HEK293 (cell line): ENCODE measurements at regions not wholly inside any gene's neighbourhood (a gene's known extent, or its start where the extent isn't known, plus 50 kb on each side); places are given as distances from the start of the nearest gene placed in this dataset.

ENCODE experiments used
- CTCF ChIA-PET: fragments of 350-600 bp; formaldehyde crosslinking; extraction: SDS; loops from one replicate; lab custom pipeline; 2021; ENCODE audit warnings: antibody characterized with exemption; lab: Yijun Ruan, JAX
- POLR2A ChIA-PET: fragments of 300-600 bp; formaldehyde crosslinking; extraction: SDS; loops from one replicate; lab custom pipeline; 2020; ENCODE audit warnings: antibody characterized with exemption, inconsistent platforms; lab: Yijun Ruan, JAX
- H3K27ac ChIP-seq: fragments of 200-500 bp; sonication (Bioruptor generic); 2 replicates; pipeline ENCODE4 v1.5.1; 2014; ENCODE audit warnings: low read depth, low read length, control low read depth, inconsistent platforms; ENCODE audit errors: extremely low read depth
- H3K36me3 ChIP-seq, 2 experiments: fragments of 200-500 bp in 1 of 2; sonication (Bioruptor generic) in 1 of 2; 1 replicate in 1 of 2; 2 replicates in 1 of 2; pipeline ENCODE4 v1.5.1; 2014 to 2017; ENCODE audit warnings: inconsistent platforms in 2 of 2, low read length in 2 of 2; ENCODE audit not compliant: control insufficient read depth in 2 of 2, insufficient read depth in 1 of 2
- H3K4me1 ChIP-seq: fragments of 200-500 bp; sonication (Bioruptor generic); 2 replicates; pipeline ENCODE4 v1.5.1; 2014; ENCODE audit warnings: mild to moderate bottlenecking, low read length, inconsistent platforms; ENCODE audit not compliant: control insufficient read depth, insufficient read depth
- H3K4me3 ChIP-seq: 2 replicates; pipeline ENCODE4 v1.5.1; 2011; ENCODE audit warnings: low read depth, mild to moderate bottlenecking, control low read depth, low read length, moderate library complexity
- H3K9me3 ChIP-seq: fragments of 200-500 bp; sonication (Bioruptor generic); 2 replicates; pipeline ENCODE4 v1.5.1; 2014; ENCODE audit warnings: low read depth, low read length, inconsistent platforms; ENCODE audit not compliant: control insufficient read depth, insufficient read depth
- MEIS1 ChIP-seq: sonication (generic); formaldehyde crosslinking; IDR thresholded peaks from 2 replicates; pipeline ENCODE4 v1.8.1; 2022; ENCODE audit warnings: missing genetic modification reagents, mild to moderate bottlenecking, borderline replicate concordance
- OSR2 ChIP-seq: fragments of 450-650 bp; formaldehyde crosslinking; IDR thresholded peaks from 2 replicates; pipeline ENCODE4 v1.5.1; 2016; ENCODE audit warnings: missing biosample characterization, missing genetic modification characterization
- ZBTB17 ChIP-seq: fragments of 450-650 bp; formaldehyde crosslinking; IDR thresholded peaks from 2 replicates; pipeline ENCODE4 v1.5.1; 2016; ENCODE audit warnings: missing biosample characterization, missing genetic modification characterization
- ZEB2 ChIP-seq: fragments of 450-650 bp; formaldehyde crosslinking; IDR thresholded peaks from 2 replicates; pipeline ENCODE4 v1.5.1; 2016; ENCODE audit warnings: missing biosample characterization, missing genetic modification characterization
- ZNF114 ChIP-seq: fragments of 450-650 bp; formaldehyde crosslinking; IDR thresholded peaks from 2 replicates; pipeline ENCODE4 v1.5.0; 2017; ENCODE audit warnings: missing biosample characterization, missing genetic modification characterization
- ZNF133 ChIP-seq: fragments of 450-650 bp; formaldehyde crosslinking; IDR thresholded peaks from 2 replicates; pipeline ENCODE4 v1.5.1; 2016; ENCODE audit warnings: missing biosample characterization, missing genetic modification characterization
- ZNF140 ChIP-seq: fragments of 450-650 bp; formaldehyde crosslinking; IDR thresholded peaks from 2 replicates; pipeline ENCODE4 v1.5.1; 2016; ENCODE audit warnings: missing biosample characterization, missing genetic modification characterization
- ZNF2 ChIP-seq: fragments of 450-650 bp; formaldehyde crosslinking; IDR thresholded peaks from 2 replicates; pipeline ENCODE4 v1.5.1; 2016; ENCODE audit warnings: missing biosample characterization, missing genetic modification characterization
- ZNF24 ChIP-seq: fragments of 450-650 bp; formaldehyde crosslinking; IDR thresholded peaks from 2 replicates; pipeline ENCODE4 v1.5.1; 2016; ENCODE audit warnings: missing biosample characterization, missing genetic modification characterization
- ZNF302 ChIP-seq: fragments of 450-650 bp; formaldehyde crosslinking; IDR thresholded peaks from 2 replicates; pipeline ENCODE4 v1.5.1; 2016; ENCODE audit warnings: missing biosample characterization, missing genetic modification characterization, low read depth
- ZNF311 ChIP-seq: fragments of 450-650 bp; formaldehyde crosslinking; IDR thresholded peaks from 2 replicates; pipeline ENCODE4 v1.5.1; 2017; ENCODE audit warnings: missing biosample characterization, missing genetic modification characterization, borderline replicate concordance
- ZNF416 ChIP-seq: fragments of 450-650 bp; formaldehyde crosslinking; IDR thresholded peaks from 2 replicates; pipeline ENCODE4 v1.5.1; 2016; ENCODE audit warnings: missing biosample characterization, missing genetic modification characterization
- ZNF585B ChIP-seq: fragments of 450-650 bp; formaldehyde crosslinking; IDR thresholded peaks from 2 replicates; pipeline ENCODE4 v1.5.1; 2016; ENCODE audit warnings: missing biosample characterization, missing genetic modification characterization
- ZNF623 ChIP-seq: fragments of 450-650 bp; formaldehyde crosslinking; IDR thresholded peaks from 2 replicates; pipeline ENCODE4 v1.5.1; 2016; ENCODE audit warnings: missing biosample characterization, missing genetic modification characterization
- ZNF629 ChIP-seq: fragments of 450-650 bp; formaldehyde crosslinking; IDR thresholded peaks from 2 replicates; pipeline ENCODE4 v1.5.1; 2017; ENCODE audit warnings: missing biosample characterization, missing genetic modification characterization
- ZNF677 ChIP-seq: fragments of 450-650 bp; IDR thresholded peaks from 2 replicates; pipeline ENCODE4 v1.5.0; 2018; ENCODE audit warnings: missing biosample characterization, mild to moderate bottlenecking, missing genetic modification characterization, moderate library complexity
- ZNF707 ChIP-seq: fragments of 450-650 bp; formaldehyde crosslinking; IDR thresholded peaks from 2 replicates; pipeline ENCODE4 v1.5.1; 2016; ENCODE audit warnings: missing biosample characterization, missing genetic modification characterization
- ZNF777 ChIP-seq: fragments of 450-650 bp; formaldehyde crosslinking; IDR thresholded peaks from 2 replicates; pipeline ENCODE4 v1.5.1; 2017; ENCODE audit warnings: missing biosample characterization, missing genetic modification characterization, borderline replicate concordance
- ZNF837 ChIP-seq: fragments of 450-650 bp; formaldehyde crosslinking; IDR thresholded peaks from 2 replicates; pipeline ENCODE4 v1.5.1; 2016; ENCODE audit warnings: missing biosample characterization, missing genetic modification characterization
- ZSCAN16 ChIP-seq: fragments of 450-650 bp; formaldehyde crosslinking; IDR thresholded peaks from 2 replicates; pipeline ENCODE4 v1.5.1; 2016; ENCODE audit warnings: missing biosample characterization, missing genetic modification characterization
- TF ChIP-seq, protein P1 (sequence below): fragments of 450-650 bp; formaldehyde crosslinking; IDR thresholded peaks from 2 replicates; pipeline ENCODE4 v1.5.1; 2016; ENCODE audit warnings: missing biosample characterization, missing genetic modification characterization
- TF ChIP-seq, protein P2 (sequence below): fragments of 450-650 bp; IDR thresholded peaks from 2 replicates; pipeline ENCODE4 v1.5.1; 2018; ENCODE audit warnings: missing biosample characterization, mild to moderate bottlenecking, missing genetic modification characterization
- TF ChIP-seq, protein P3 (sequence below): sonication (generic); formaldehyde crosslinking; IDR thresholded peaks from 2 replicates; pipeline ENCODE4 v1.8.1; 2022; ENCODE audit warnings: mild to moderate bottlenecking, moderate library complexity, missing genetic modification reagents
- TF ChIP-seq, protein P4 (sequence below): fragments of 450-650 bp; formaldehyde crosslinking; IDR thresholded peaks from 2 replicates; pipeline ENCODE4 v1.5.1; 2016; ENCODE audit warnings: missing biosample characterization, missing genetic modification characterization
- TF ChIP-seq, protein P5 (sequence below): fragments of 450-650 bp; formaldehyde crosslinking; IDR thresholded peaks from 2 replicates; pipeline ENCODE4 v1.5.1; 2017; ENCODE audit warnings: missing biosample characterization, missing genetic modification characterization

DNA sequence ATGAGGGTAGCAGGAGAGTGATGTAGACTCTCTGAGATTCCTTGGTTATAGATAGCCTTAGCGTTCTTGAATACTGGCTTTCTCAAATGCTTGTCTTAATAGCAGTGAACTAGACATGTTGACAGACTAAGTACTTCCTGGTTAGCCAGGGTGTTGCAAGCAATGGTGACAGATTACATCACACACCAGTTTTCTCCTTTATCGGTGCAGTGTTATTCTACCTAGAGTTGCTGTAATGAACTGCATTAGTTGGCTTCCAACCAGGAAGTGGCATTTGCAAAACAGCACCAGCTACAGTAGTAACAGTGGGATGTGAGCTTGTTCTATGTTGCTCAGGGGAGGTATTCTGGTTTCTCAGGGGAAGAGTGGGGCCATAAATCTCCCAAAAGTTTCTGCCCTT is 582.2 kb upstream of the DDX18 start (continued):
- TF ChIP-seq, protein P1, sequence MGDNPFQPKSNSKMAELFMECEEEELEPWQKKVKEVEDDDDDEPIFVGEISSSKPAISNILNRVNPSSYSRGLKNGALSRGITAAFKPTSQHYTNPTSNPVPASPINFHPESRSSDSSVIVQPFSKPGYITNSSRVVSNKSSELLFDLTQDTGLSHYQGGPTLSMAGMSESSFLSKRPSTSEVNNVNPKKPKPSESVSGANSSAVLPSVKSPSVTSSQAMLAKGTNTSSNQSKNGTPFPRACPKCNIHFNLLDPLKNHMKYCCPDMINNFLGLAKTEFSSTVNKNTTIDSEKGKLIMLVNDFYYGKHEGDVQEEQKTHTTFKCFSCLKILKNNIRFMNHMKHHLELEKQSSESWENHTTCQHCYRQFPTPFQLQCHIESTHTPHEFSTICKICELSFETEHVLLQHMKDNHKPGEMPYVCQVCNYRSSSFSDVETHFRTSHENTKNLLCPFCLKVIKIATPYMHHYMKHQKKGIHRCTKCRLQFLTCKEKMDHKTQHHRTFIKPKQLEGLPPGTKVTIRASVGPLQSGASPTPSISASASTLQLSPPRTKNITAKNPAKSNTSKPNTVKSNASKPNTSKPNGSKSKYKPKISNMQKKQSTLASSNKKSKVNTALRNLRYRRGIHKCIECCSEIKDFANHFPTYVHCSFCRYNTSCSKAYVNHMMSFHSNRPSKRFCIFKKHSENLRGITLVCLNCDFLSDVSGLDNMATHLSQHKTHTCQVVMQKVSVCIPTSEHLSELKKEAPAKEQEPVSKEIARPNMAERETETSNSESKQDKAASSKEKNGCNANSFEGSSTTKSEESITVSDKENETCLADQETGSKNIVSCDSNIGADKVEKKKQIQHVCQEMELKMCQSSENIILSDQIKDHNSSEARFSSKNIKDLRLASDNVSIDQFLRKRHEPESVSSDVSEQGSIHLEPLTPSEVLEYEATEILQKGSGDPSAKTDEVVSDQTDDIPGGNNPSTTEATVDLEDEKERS (tag by site-specific recombination): no peak
- TF ChIP-seq ZNF677 (tag by site-specific recombination) (no peak), ZSCAN16 (no peak), ZEB2 (no peak), ZNF2 (tag by site-specific recombination) (no peak), ZNF585B (tag by site-specific recombination) (no peak), ZNF623 (tag by site-specific recombination) (no peak), ZNF837 (tag by site-specific recombination) (no peak)
- TF ChIP-seq, protein P2, sequence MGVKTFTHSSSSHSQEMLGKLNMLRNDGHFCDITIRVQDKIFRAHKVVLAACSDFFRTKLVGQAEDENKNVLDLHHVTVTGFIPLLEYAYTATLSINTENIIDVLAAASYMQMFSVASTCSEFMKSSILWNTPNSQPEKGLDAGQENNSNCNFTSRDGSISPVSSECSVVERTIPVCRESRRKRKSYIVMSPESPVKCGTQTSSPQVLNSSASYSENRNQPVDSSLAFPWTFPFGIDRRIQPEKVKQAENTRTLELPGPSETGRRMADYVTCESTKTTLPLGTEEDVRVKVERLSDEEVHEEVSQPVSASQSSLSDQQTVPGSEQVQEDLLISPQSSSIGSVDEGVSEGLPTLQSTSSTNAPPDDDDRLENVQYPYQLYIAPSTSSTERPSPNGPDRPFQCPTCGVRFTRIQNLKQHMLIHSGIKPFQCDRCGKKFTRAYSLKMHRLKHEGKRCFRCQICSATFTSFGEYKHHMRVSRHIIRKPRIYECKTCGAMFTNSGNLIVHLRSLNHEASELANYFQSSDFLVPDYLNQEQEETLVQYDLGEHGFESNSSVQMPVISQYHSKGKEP (tag by site-specific recombination): no peak
- TF ChIP-seq, protein P3, sequence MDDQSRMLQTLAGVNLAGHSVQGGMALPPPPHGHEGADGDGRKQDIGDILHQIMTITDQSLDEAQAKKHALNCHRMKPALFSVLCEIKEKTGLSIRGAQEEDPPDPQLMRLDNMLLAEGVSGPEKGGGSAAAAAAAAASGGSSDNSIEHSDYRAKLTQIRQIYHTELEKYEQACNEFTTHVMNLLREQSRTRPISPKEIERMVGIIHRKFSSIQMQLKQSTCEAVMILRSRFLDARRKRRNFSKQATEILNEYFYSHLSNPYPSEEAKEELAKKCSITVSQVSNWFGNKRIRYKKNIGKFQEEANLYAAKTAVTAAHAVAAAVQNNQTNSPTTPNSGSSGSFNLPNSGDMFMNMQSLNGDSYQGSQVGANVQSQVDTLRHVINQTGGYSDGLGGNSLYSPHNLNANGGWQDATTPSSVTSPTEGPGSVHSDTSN (CRISPR knock-in tag): no peak

DNA sequence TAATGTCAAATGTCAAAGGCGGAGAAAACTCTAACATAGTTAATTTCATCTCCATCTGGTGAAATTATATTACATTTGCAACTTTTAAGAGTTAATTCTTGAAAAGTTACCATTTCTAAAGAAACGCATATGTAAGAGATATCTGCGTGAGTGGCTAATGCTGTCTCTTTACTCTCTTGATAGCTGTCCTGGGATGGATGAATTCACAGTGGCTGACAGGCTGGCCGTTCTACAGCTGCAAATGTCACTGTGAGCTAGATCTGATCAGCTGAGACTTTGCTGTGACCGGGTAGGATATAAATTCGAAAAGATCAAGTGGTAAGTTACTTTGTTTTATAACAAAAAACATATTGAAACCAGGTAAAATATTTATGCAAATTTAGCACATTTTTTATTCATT is 557.1 kb upstream of the DDX18 start:
- no peaks in the 10 kb centered on the region for H3K36me3 ChIP-seq
- H3K4me3 ChIP-seq: no peak overlapping the region
- H3K27ac ChIP-seq: no peak overlapping the region
- TF ChIP-seq ZNF140 (tag by site-specific recombination) (no peak), ZBTB17 (tag by site-specific recombination) (no peak), MEIS1 (no peak), OSR2 (tag by site-specific recombination) (no peak), ZNF707 (tag by site-specific recombination) (no peak)
- ChIA-PET CTCF (no interaction called here), POLR2A (no interaction called here)
- H3K9me3 ChIP-seq: no peaks in the 10 kb centered on the region
- no peaks in the 10 kb centered on the region for H3K4me1 ChIP-seq

DNA sequence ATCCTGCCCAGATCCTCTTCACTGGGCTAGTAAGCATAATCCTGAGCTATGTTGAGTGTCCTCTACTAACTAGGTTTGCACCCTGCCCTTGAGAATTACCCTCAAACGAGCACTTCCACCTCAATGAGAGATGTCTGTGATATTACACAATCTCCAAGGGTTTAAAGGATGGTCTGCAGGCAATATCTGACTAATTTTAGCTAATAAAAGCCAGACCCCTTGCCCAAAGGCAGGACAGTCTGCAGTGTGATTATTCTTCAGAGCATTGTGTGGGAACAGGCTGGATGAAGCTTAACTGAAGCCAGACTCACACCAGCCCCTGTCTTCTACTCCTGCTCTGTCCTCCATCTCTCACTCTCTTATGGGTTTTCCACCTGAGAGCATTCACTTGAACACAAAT is 544.9 kb upstream of the DDX18 start:
- POLR2A ChIA-PET: no interaction called here
- TF ChIP-seq ZNF777 (tag by site-specific recombination): no peak
- no peak for TF ChIP-seq ZNF416 (tag by site-specific recombination)
- TF ChIP-seq, protein P4, sequence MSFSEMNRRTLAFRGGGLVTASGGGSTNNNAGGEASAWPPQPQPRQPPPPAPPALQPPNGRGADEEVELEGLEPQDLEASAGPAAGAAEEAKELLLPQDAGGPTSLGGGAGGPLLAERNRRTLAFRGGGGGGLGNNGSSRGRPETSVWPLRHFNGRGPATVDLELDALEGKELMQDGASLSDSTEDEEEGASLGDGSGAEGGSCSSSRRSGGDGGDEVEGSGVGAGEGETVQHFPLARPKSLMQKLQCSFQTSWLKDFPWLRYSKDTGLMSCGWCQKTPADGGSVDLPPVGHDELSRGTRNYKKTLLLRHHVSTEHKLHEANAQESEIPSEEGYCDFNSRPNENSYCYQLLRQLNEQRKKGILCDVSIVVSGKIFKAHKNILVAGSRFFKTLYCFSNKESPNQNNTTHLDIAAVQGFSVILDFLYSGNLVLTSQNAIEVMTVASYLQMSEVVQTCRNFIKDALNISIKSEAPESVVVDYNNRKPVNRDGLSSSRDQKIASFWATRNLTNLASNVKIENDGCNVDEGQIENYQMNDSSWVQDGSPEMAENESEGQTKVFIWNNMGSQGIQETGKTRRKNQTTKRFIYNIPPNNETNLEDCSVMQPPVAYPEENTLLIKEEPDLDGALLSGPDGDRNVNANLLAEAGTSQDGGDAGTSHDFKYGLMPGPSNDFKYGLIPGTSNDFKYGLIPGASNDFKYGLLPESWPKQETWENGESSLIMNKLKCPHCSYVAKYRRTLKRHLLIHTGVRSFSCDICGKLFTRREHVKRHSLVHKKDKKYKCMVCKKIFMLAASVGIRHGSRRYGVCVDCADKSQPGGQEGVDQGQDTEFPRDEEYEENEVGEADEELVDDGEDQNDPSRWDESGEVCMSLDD (tag by site-specific recombination): no peak
- TF ChIP-seq ZNF24 (tag by site-specific recombination): no peak
- no peak for TF ChIP-seq ZNF133 (tag by site-specific recombination)
- TF ChIP-seq ZNF302 (tag by site-specific recombination): no peak
- TF ChIP-seq ZEB2: no peak
- TF ChIP-seq ZNF311 (tag by site-specific recombination): no peak
- TF ChIP-seq ZNF629 (tag by site-specific recombination): no peak
- no peak for TF ChIP-seq ZNF114 (tag by site-specific recombination)
- TF ChIP-seq, protein P5, sequence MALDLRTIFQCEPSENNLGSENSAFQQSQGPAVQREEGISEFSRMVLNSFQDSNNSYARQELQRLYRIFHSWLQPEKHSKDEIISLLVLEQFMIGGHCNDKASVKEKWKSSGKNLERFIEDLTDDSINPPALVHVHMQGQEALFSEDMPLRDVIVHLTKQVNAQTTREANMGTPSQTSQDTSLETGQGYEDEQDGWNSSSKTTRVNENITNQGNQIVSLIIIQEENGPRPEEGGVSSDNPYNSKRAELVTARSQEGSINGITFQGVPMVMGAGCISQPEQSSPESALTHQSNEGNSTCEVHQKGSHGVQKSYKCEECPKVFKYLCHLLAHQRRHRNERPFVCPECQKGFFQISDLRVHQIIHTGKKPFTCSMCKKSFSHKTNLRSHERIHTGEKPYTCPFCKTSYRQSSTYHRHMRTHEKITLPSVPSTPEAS (tag by site-specific recombination): no peak

More for the DNA sequence above, 544.9 kb upstream of the DDX18 start:
- CTCF ChIA-PET: no interaction called here
- Histone ChIP-seq H3K4me1 (no peaks in the 10 kb centered on the region), H3K4me3 (no peak overlapping the region), H3K36me3 (no peaks in the 10 kb centered on the region), H3K9me3 (no peaks in the 10 kb centered on the region), H3K27ac (no peak overlapping the region)
